Keratinocyte (primary cell): ENCODE measurements at regions not wholly inside any gene's neighbourhood (a gene's known extent, or its start where the extent isn't known, plus 50 kb on each side); places are given as distances from the start of the nearest gene placed in this dataset.

Source experiments
- DNase-seq: peaks from one replicate; pipeline ENCODE4 v3.0.0-alpha.2; 2011; ENCODE audit warnings: low read depth, missing footprints, low spot score
- FAIRE-seq: peaks from 2 replicates; lab custom pipeline; 2011; peaks lifted over from hg19 to GRCh38; lab: Jason Lieb, UNC
- H2AFZ ChIP-seq: 2 replicates; pipeline ENCODE4 v1.6.0; 2012; ENCODE audit warnings: low read length, control low read depth, inconsistent platforms; ENCODE audit not compliant: control insufficient read depth
- H3K27ac ChIP-seq: 2 replicates; pipeline ENCODE4 v1.5.1; 2011; ENCODE audit warnings: low read length; ENCODE audit not compliant: control insufficient read depth, insufficient read depth
- H3K27me3 ChIP-seq: 3 replicates; pipeline ENCODE4 v1.6.0; 2011; ENCODE audit warnings: low read length; ENCODE audit not compliant: control insufficient read depth, insufficient read depth; ENCODE audit errors: extremely low read depth
- H3K36me3 ChIP-seq, 2 experiments: 2 replicates in 1 of 2; 3 replicates in 1 of 2; pipeline ENCODE4 v1.5.1; 2011; ENCODE audit warnings: low read length in 2 of 2, mild to moderate bottlenecking in 1 of 2; ENCODE audit not compliant: control insufficient read depth in 2 of 2, insufficient read depth in 2 of 2; ENCODE audit errors: extremely low read depth in 1 of 2
- H3K4me1 ChIP-seq: 3 replicates; pipeline ENCODE4 v1.5.1; 2011; ENCODE audit warnings: low read length; ENCODE audit not compliant: control insufficient read depth, insufficient read depth; ENCODE audit errors: extremely low read depth
- H3K4me2 ChIP-seq: 3 replicates; pipeline ENCODE4 v1.6.0; 2011; ENCODE audit warnings: low read depth, low read length; ENCODE audit not compliant: control insufficient read depth, insufficient read depth; ENCODE audit errors: extremely low read depth
- H3K4me3 ChIP-seq, 3 experiments: fragments of 200-600 bp in 1 of 3; sonication (generic) in 1 of 3; 2 replicates in 2 of 3; 3 replicates in 1 of 3; pipeline ENCODE4 v1.5.1; 2011 to 2016; ENCODE audit warnings: low read length in 3 of 3, mild to moderate bottlenecking in 3 of 3, control low read depth in 2 of 3, inconsistent platforms in 1 of 3, low read depth in 1 of 3, mixed read lengths in 1 of 3, mixed run types in 1 of 3, moderate library complexity in 1 of 3; ENCODE audit not compliant: control insufficient read depth in 2 of 3, insufficient read depth in 2 of 3; ENCODE audit errors: extremely low read depth in 1 of 3
- H3K79me2 ChIP-seq: 2 replicates; pipeline ENCODE4 v1.6.0; 2012; ENCODE audit warnings: low read length; ENCODE audit not compliant: control insufficient read depth, insufficient read depth
- H3K9ac ChIP-seq: 3 replicates; pipeline ENCODE4 v1.6.0; 2011; ENCODE audit warnings: low read length; ENCODE audit not compliant: control insufficient read depth, insufficient read depth; ENCODE audit errors: extremely low read depth
- H3K9me1 ChIP-seq: 3 replicates; pipeline ENCODE4 v1.6.0; 2011; ENCODE audit warnings: low read length; ENCODE audit not compliant: control insufficient read depth, insufficient read depth; ENCODE audit errors: extremely low read depth
- H3K9me3 ChIP-seq: 2 replicates; pipeline ENCODE4 v1.5.1; 2012; ENCODE audit warnings: low read depth, low read length; ENCODE audit not compliant: control insufficient read depth
- H4K20me1 ChIP-seq: 3 replicates; pipeline ENCODE4 v1.6.0; 2011; ENCODE audit warnings: low read length; ENCODE audit not compliant: control insufficient read depth, insufficient read depth; ENCODE audit errors: extremely low read depth
- EZH2 ChIP-seq: IDR thresholded peaks from one replicate; pipeline ENCODE4 v1.6.1; 2012; ENCODE audit warnings: inconsistent platforms, mild to moderate bottlenecking, low read length, moderate library complexity
- dilution Hi-C: fragments of 300-500 bp; cut with MboI; formaldehyde crosslinking; loops from one replicate; pipeline ENCODE4 v1.7.0; 2020; ENCODE audit warnings: low sequenced_read_pairs; ENCODE audit not compliant: extremely low pct_ligation_motif_present
- TF ChIP-seq, protein P1 (sequence below), 3 experiments: IDR thresholded peaks in 1 of 3; conservative IDR thresholded peaks in 1 of 3; optimal IDR thresholded peaks in 1 of 3; 2 replicates in 2 of 3; 3 replicates in 1 of 3; pipeline versions ENCODE3 to v1.5.1; 2011; ENCODE audit warnings: low read length in 3 of 3, mild to moderate bottlenecking in 3 of 3, moderate library complexity in 2 of 3, control low read depth in 1 of 3, inconsistent platforms in 1 of 3; ENCODE audit not compliant: insufficient read depth in 2 of 3; ENCODE audit errors: extremely low read depth in 1 of 3

DNA sequence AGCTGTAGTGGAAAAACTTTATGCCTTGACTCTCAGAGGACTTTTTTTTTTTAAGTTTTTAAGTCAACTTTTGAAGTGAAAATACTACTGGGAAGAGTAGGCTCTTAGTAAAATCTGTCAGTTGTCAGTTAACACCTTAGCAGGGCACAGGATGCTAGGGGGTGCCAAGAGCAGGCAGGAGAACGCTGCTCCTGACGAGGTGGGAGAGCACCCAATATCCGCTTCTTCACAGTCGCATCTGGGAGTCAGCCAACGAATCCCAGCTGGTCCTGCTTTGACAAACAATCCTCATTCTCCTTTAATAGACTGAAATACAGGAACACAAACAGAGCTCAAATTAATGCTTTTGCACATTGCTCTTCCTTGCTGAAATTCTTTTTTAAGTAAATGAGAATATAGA lies 709.5 kb upstream of the ACVR2A start:
- Histone ChIP-seq H3K9me1 (no peaks in the 10 kb centered on the region), H3K9me3 (no peaks in the 10 kb centered on the region), H3K79me2 (no peaks in the 10 kb centered on the region), H3K9ac (no peak overlapping the region), H3K36me3 (no peaks in the 10 kb centered on the region), H3K4me2 (no peak overlapping the region), H3K27me3 (no peaks in the 10 kb centered on the region), H3K4me1 (no peaks in the 10 kb centered on the region), H4K20me1 (no peaks in the 10 kb centered on the region), H3K4me3 (no peak overlapping the region), H2AFZ (no peak overlapping the region), H3K27ac (no peak overlapping the region)
- FAIRE-seq (no peak), DNase-seq (no peak)
- TF ChIP-seq, protein P1, sequence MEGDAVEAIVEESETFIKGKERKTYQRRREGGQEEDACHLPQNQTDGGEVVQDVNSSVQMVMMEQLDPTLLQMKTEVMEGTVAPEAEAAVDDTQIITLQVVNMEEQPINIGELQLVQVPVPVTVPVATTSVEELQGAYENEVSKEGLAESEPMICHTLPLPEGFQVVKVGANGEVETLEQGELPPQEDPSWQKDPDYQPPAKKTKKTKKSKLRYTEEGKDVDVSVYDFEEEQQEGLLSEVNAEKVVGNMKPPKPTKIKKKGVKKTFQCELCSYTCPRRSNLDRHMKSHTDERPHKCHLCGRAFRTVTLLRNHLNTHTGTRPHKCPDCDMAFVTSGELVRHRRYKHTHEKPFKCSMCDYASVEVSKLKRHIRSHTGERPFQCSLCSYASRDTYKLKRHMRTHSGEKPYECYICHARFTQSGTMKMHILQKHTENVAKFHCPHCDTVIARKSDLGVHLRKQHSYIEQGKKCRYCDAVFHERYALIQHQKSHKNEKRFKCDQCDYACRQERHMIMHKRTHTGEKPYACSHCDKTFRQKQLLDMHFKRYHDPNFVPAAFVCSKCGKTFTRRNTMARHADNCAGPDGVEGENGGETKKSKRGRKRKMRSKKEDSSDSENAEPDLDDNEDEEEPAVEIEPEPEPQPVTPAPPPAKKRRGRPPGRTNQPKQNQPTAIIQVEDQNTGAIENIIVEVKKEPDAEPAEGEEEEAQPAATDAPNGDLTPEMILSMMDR (optimal IDR thresholded peaks at IDR 0.05 in 1 of 3, IDR thresholded peaks at IDR 0.05 in 1 of 3, conservative IDR thresholded peaks at IDR 0.05 in 1 of 3; ENCODE audit: extremely low read depth in 1 of 3, insufficient read depth in 2 of 3, low read length in 3 of 3), result no peak
- TF ChIP-seq EZH2, result no peak
- dilution Hi-C loops, result no loop called here

DNA sequence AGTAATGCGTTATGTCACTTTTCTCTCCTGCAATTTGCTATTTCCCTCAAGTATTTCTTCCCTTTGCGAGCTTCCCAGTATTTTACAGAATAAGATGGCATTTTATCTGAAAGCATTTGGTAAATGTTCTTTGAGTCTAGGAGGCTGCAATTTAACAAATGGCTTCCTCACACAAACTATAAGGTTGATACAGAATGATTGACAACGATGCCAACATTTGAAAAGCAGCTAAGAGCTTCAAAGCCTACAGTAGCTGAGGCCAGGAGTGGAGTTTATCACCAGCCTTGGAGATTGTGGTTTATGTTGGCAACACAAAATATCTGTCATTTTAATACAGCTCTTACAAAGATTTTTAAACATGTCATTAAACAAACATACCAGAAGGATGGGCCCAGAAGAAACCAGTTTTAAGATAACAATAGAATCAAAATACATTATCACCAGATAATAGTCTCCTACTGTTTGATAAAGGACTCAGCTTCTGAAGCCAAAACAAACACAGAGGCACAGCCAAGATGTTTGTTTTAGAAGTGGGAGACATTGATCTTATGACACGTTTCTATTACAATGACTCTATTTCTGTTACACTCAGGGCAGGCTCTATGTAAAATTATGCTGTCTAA lies 711.4 kb upstream of the ACVR2A start:
- dilution Hi-C loops, result no loop called here
- H3K9ac ChIP-seq, result no peak overlapping the region
- H3K27ac ChIP-seq, result no peak overlapping the region
- H3K4me1 ChIP-seq, result no peaks in the 10 kb centered on the region
- no peak overlapping the region for H3K4me3 ChIP-seq
- H3K36me3 ChIP-seq, result no peaks in the 10 kb centered on the region
- no peaks in the 10 kb centered on the region for H4K20me1 ChIP-seq
- no peaks in the 10 kb centered on the region for H3K9me1 ChIP-seq
- H3K9me3 ChIP-seq, result no peaks in the 10 kb centered on the region
- no peak overlapping the region for H2AFZ ChIP-seq
- FAIRE-seq, result no peak
- no peaks in the 10 kb centered on the region for H3K79me2 ChIP-seq
- H3K4me2 ChIP-seq, result no peak overlapping the region
- H3K27me3 ChIP-seq, result no peaks in the 10 kb centered on the region
- TF ChIP-seq EZH2, result no peak
- DNase-seq, result no peak

DNA sequence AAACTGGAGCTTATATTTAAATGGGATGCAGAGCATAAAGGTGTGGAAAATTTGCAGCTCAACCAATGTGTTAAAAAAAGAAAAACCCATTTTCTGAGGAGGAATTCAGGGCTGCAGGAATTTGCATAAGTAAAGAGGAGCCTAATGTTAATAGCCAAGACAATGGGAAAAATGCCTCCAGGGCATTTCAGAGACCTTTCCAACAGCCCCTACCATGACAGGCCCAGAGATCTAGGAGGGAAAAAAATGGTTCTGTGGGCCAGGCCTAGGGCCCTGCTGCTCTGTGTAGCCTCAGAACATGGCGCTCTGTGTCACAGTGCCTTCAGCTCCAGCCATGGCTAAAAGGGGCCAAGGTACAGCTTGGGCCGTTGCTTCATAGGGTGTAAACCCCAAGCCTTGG lies 719.7 kb upstream of the ACVR2A start:
- Histone ChIP-seq H3K79me2 (no peaks in the 10 kb centered on the region), H3K9me3 (no peaks in the 10 kb centered on the region), H3K4me1 (no peaks in the 10 kb centered on the region), H3K9ac (no peak overlapping the region), H4K20me1 (no peaks in the 10 kb centered on the region), H2AFZ (no peak overlapping the region), H3K27me3 (no peaks in the 10 kb centered on the region), H3K27ac (no peak overlapping the region), H3K4me3 (no peak overlapping the region), H3K4me2 (no peak overlapping the region), H3K9me1 (no peaks in the 10 kb centered on the region), H3K36me3 (no peaks in the 10 kb centered on the region)
- no peak for TF ChIP-seq EZH2
- dilution Hi-C loops, result no loop called here
- no peak for FAIRE-seq
- DNase-seq, result no peak
